Body of pancreas (tissue), 4 donors: ENCODE measurements at regions not wholly inside any gene's neighbourhood (a gene's known extent, or its start where the extent isn't known, plus 50 kb on each side); places are given as distances from the start of the nearest gene placed in this dataset.

Experiments
- ATAC-seq: fragments of 150-250 bp; one replicate; pipeline ENCODE4 v1.9.1; 2016
- DNase-seq, 4 donors: peaks; one replicate each; pipeline ENCODE4 v3.0.0-alpha.2; 2019
- H3K27ac ChIP-seq, 4 donors: fragments of 200-600 bp; sonication (generic); 1 replicate in 3 of 4; 2 replicates in 1 of 4; pipeline versions ENCODE4 v1.5.1 to v1.6.1; 2016 to 2019; ENCODE audit warnings: mild to moderate bottlenecking in 1 of 4, mixed read lengths in 1 of 4, moderate library complexity in 1 of 4
- H3K27me3 ChIP-seq, 2 donors: fragments of 200-600 bp; sonication (generic); one replicate each; pipeline ENCODE4 v1.6.0; 2016; ENCODE audit warnings: mild to moderate bottlenecking in 1 of 2
- H3K36me3 ChIP-seq, 2 donors: fragments of 200-600 bp; sonication (generic); replicated peaks in 1 of 2; 2 replicates each; pipeline ENCODE4 v1.5.1; 2016; ENCODE audit warnings: low read depth in 2 of 2; ENCODE audit not compliant: insufficient read depth in 1 of 2
- H3K4me1 ChIP-seq: fragments of 200-600 bp; sonication (generic); one replicate; pipeline ENCODE4 v1.6.0; 2016
- H3K4me3 ChIP-seq, 2 donors: fragments of 200-600 bp; sonication (generic); 1 replicate in 1 of 2; 2 replicates in 1 of 2; pipeline ENCODE4 v1.5.1; 2016 to 2019
- H3K9me3 ChIP-seq, 3 donors: fragments of 200-600 bp; sonication (generic); 1 replicate in 2 of 3; 2 replicates in 1 of 3; pipeline ENCODE4 v1.5.1; 2016
- POLR2A ChIP-seq, 3 donors: fragments of 450-650 bp; IDR thresholded peaks; one replicate each; pipeline ENCODE4 v1.6.1; 2016; ENCODE audit warnings: antibody characterized with exemption in 3 of 3, mild to moderate bottlenecking in 2 of 3
- WGBS, 2 donors: methylation state at CpG; one replicate each; pipeline ENCODE4 v1.1.5; 2017; 5-methylcytosine and 5-hydroxymethylcytosine counted together
- intact Hi-C: fragments of 100-400 bp; cut with DNase I; formaldehyde crosslinking; loops from one replicate; pipeline ENCODE4 v1.15.1; 2023
- TF ChIP-seq, protein P1 (sequence below), 7 experiments: fragments of 450-650 bp in 4 of 7; fragments of 200-600 bp in 3 of 7; sonication (generic) in 3 of 7; IDR thresholded peaks; one replicate each; pipeline ENCODE4 v1.5.1; 2016 to 2019; ENCODE audit warnings: antibody characterized with exemption in 7 of 7

DNA sequence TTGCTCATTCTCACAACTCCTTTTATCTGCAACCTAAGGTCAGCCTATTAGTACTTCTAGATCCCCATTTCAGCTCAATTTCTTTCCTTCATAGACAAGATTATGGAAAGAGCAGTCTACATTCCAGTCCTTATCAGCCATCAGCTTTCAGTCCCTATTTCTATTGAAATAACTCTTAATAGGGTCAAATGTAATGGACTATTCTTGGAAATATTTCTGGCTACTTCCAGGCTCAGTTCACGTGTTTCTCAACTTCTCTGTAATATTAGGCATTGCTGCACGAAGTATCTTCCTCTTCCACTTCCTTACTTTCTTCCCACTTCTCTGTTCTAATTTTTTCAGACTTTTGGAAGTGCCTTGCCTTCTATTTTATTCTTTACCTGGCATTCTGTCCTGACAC is 232.9 kb upstream of the USP25 start:
- no peak overlapping the region for H3K4me3 ChIP-seq
- no peak for ATAC-seq

DNA sequence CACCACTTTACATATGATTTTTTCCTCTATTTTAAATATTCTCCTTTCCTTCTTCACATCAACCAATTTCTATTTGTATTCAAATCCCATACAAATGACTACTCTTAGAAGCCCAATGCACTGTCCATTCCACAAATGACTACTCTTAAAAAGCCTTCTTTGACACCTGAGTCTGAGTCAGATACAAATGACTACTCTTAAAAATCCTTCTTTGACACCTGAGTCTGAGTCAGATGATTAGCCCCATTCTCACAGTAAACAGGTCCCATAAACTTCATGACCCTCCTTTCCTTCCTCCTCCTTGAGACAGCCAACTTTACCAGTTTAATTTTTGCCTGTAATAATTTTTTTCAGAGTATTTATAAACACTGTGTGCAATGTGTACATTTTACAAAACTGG is 231.3 kb upstream of the USP25 start:
- Histone ChIP-seq H3K4me3 (no peak overlapping the region), H3K27ac (no peak overlapping the region), H3K36me3 (no peaks in the 10 kb centered on the region), H3K9me3 (no peaks in the 10 kb centered on the region), H3K27me3 (no peaks in the 10 kb centered on the region), H3K4me1 (no peaks in the 10 kb centered on the region)
- DNase-seq (no peak), ATAC-seq (no peak)
- TF ChIP-seq, protein P1, sequence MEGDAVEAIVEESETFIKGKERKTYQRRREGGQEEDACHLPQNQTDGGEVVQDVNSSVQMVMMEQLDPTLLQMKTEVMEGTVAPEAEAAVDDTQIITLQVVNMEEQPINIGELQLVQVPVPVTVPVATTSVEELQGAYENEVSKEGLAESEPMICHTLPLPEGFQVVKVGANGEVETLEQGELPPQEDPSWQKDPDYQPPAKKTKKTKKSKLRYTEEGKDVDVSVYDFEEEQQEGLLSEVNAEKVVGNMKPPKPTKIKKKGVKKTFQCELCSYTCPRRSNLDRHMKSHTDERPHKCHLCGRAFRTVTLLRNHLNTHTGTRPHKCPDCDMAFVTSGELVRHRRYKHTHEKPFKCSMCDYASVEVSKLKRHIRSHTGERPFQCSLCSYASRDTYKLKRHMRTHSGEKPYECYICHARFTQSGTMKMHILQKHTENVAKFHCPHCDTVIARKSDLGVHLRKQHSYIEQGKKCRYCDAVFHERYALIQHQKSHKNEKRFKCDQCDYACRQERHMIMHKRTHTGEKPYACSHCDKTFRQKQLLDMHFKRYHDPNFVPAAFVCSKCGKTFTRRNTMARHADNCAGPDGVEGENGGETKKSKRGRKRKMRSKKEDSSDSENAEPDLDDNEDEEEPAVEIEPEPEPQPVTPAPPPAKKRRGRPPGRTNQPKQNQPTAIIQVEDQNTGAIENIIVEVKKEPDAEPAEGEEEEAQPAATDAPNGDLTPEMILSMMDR (IDR thresholded peaks at IDR 0.05) = no peak
- TF ChIP-seq POLR2A (IDR thresholded peaks at IDR 0.05) = no peak
- intact Hi-C loops = no loop called here

More for the DNA sequence above, 232.9 kb upstream of the USP25 start:
- TF ChIP-seq POLR2A (IDR thresholded peaks at IDR 0.05) = no peak
- TF ChIP-seq, protein P1 (IDR thresholded peaks at IDR 0.05) = no peak
- WGBS, 2 donors = 66 to 77% methylated on average over 2 of the region's 2 CpGs
- no peak overlapping the region for H3K27ac ChIP-seq
- no peaks in the 10 kb centered on the region for H3K27me3 ChIP-seq
- no peak for DNase-seq
- H3K4me1 ChIP-seq = no peaks in the 10 kb centered on the region
- H3K36me3 ChIP-seq = no peaks in the 10 kb centered on the region
- H3K9me3 ChIP-seq = no peaks in the 10 kb centered on the region
- intact Hi-C loops = no loop called here

GRCh38 chr21:15506086-15506485 is 223.7 kb upstream of the USP25 start:
- no peak for TF ChIP-seq POLR2A (IDR thresholded peaks at IDR 0.05)
- TF ChIP-seq, protein P1 (IDR thresholded peaks at IDR 0.05) = no peak

GRCh38 chr21:15508554-15508953 is 221.2 kb upstream of the USP25 start:
- H3K27me3 ChIP-seq = no peaks in the 10 kb centered on the region
- no peaks in the 10 kb centered on the region for H3K4me1 ChIP-seq
- DNase-seq (no peak), ATAC-seq (no peak)
- no peak overlapping the region for H3K4me3 ChIP-seq
- intact Hi-C loops = no loop called here
- no peak for TF ChIP-seq POLR2A (IDR thresholded peaks at IDR 0.05)
- TF ChIP-seq, protein P1 (IDR thresholded peaks at IDR 0.05) = no peak
- H3K27ac ChIP-seq = no peak overlapping the region
- H3K36me3 ChIP-seq = no peaks in the 10 kb centered on the region
- WGBS, 2 donors = 58 to 67% methylated on average over 3 of the region's 3 CpGs
- H3K9me3 ChIP-seq = no peaks in the 10 kb centered on the region

More at GRCh38 chr21:15506086-15506485, 223.7 kb upstream of the USP25 start:
- no peak for ATAC-seq
- 90 to 91% methylated on average over 1 of the region's 1 CpG for WGBS, 2 donors
- Histone ChIP-seq H3K27ac (no peak overlapping the region), H3K4me1 (no peaks in the 10 kb centered on the region), H3K27me3 (no peaks in the 10 kb centered on the region), H3K4me3 (no peak overlapping the region), H3K36me3 (no peaks in the 10 kb centered on the region), H3K9me3 (no peaks in the 10 kb centered on the region)
- DNase-seq = no peak
- intact Hi-C loops = no loop called here

- Histone ChIP-seq H3K4me3 (no peak overlapping the region), H3K27me3 (no peaks in the 10 kb centered on the region), H3K9me3 (no peaks in the 10 kb centered on the region), H3K36me3 (no peaks in the 10 kb centered on the region), H3K27ac (no peak overlapping the region), H3K4me1 (no peaks in the 10 kb centered on the region)
- DNase-seq = no peak
- intact Hi-C loops = no loop called here
- no peak for TF ChIP-seq POLR2A (IDR thresholded peaks at IDR 0.05)
- TF ChIP-seq, protein P1 (IDR thresholded peaks at IDR 0.05) = no peak
- 42 to 49% methylated on average over 8 of the region's 8 CpGs for WGBS, 2 donors
- ATAC-seq = no peak
Measured at GRCh38 chr21:15514073-15514946, 215.5 kb upstream of the USP25 start.
